ENCODE measurements at regions not wholly inside any gene's neighbourhood (a gene's known extent, or its start where the extent isn't known, plus 50 kb on each side); places are given as distances from the start of the nearest gene placed in this dataset.

GRCh38 chr7:50869108-50869725 lies 86.5 kb upstream of the GRB10 start:
- Mint-ChIP-seq H3K9me3 (ENCODE audit: low read depth, unreplicated experiment) (no peaks in the 10 kb centered on the region), H3K36me3 (ENCODE audit: insufficient read depth, unreplicated experiment) (peaks cover 12% of the 10 kb centered on the region), H3K27ac (ENCODE audit: unreplicated experiment) (peak overlapping the region; percentile 99), H3K4me1 (ENCODE audit: low read depth, unreplicated experiment) (peaks cover 58% of the 10 kb centered on the region), H3K27me3 (ENCODE audit: unreplicated experiment) (no peaks in the 10 kb centered on the region), H3K4me3 (ENCODE audit: low read depth, unreplicated experiment) (peak overlapping the region; percentile 51)
- no peak for TF ChIP-seq CTCF (IDR thresholded peaks at IDR 0.05; ENCODE audit: unreplicated experiment)
- CTCF ChIA-PET: interaction anchor here (0.6 to 1.5 kb wide), 2 partner anchors 30 to 36 kb away, joined by 3 read pairs; no protein-coding TSS in a partner anchor
- intact Hi-C loops (cut with micrococcal nuclease; ENCODE audit: unreplicated experiment): loop anchor here (2.0 to 5.0 kb wide), 3 partner anchors 36 to 178 kb away; no protein-coding TSS in a partner anchor
- TSS peak; percentile 94 for BruUV-seq (replicated peaks)
- DNase-seq: peak; percentile 72

GRCh38 chr7:50868426-50869100 lies 85.9 kb upstream of the GRB10 start:
- H3K9me3 Mint-ChIP-seq (ENCODE audit: low read depth, unreplicated experiment): no peaks in the 10 kb centered on the region
- intact Hi-C loops (cut with micrococcal nuclease; ENCODE audit: unreplicated experiment): loop anchor here (2.0 to 5.0 kb wide), 3 partner anchors 36 to 179 kb away; no protein-coding TSS in a partner anchor
- no TSS peak for BruUV-seq (replicated peaks)
- peaks cover 54% of the 10 kb centered on the region for H3K4me1 Mint-ChIP-seq (ENCODE audit: low read depth, unreplicated experiment)
- H3K27ac Mint-ChIP-seq (ENCODE audit: unreplicated experiment): peak overlapping the region; percentile 99
- peaks cover 12% of the 10 kb centered on the region for H3K36me3 Mint-ChIP-seq (ENCODE audit: insufficient read depth, unreplicated experiment)
- CTCF ChIA-PET: interaction anchor here (1.5 kb wide), 1 partner anchor 30 kb away, joined by 3 read pairs; no protein-coding TSS in a partner anchor
- peak overlapping the region; percentile 51 for H3K4me3 Mint-ChIP-seq (ENCODE audit: low read depth, unreplicated experiment)
- TF ChIP-seq CTCF (IDR thresholded peaks at IDR 0.05; ENCODE audit: unreplicated experiment): no peak
- peak; percentile 42 for DNase-seq
- H3K27me3 Mint-ChIP-seq (ENCODE audit: unreplicated experiment): no peaks in the 10 kb centered on the region

- BruUV-seq (replicated peaks): no TSS peak
- Mint-ChIP-seq H3K27ac (ENCODE audit: unreplicated experiment) (peak overlapping the region; percentile 99), H3K27me3 (ENCODE audit: unreplicated experiment) (no peaks in the 10 kb centered on the region), H3K4me3 (ENCODE audit: low read depth, unreplicated experiment) (no peak overlapping the region), H3K4me1 (ENCODE audit: low read depth, unreplicated experiment) (peaks cover 49% of the 10 kb centered on the region), H3K36me3 (ENCODE audit: insufficient read depth, unreplicated experiment) (peaks cover 12% of the 10 kb centered on the region), H3K9me3 (ENCODE audit: low read depth, unreplicated experiment) (no peaks in the 10 kb centered on the region)
- DNase-seq: no peak
- CTCF ChIA-PET: no interaction called here
- intact Hi-C loops (cut with micrococcal nuclease; ENCODE audit: unreplicated experiment): loop anchor here (5.0 kb wide), 1 partner anchor 180 kb away; no protein-coding TSS in a partner anchor
- no peak for TF ChIP-seq CTCF (IDR thresholded peaks at IDR 0.05; ENCODE audit: unreplicated experiment)
These were observed 84.3 kb upstream of the GRB10 start for GRCh38 chr7:50867034-50867356.

- CTCF ChIA-PET: no interaction called here
These were observed 83.8 kb upstream of the GRB10 start for GRCh38 chr7:50866343-50867033.

More at GRCh38 chr7:50866343-50867033, 83.8 kb upstream of the GRB10 start:
- intact Hi-C loops (cut with micrococcal nuclease; ENCODE audit: unreplicated experiment): loop anchor here (5.0 kb wide), 1 partner anchor 181 kb away; no protein-coding TSS in a partner anchor
- no peaks in the 10 kb centered on the region for H3K27me3 Mint-ChIP-seq (ENCODE audit: unreplicated experiment)
- no peaks in the 10 kb centered on the region for H3K9me3 Mint-ChIP-seq (ENCODE audit: low read depth, unreplicated experiment)
- peaks cover 44% of the 10 kb centered on the region for H3K4me1 Mint-ChIP-seq (ENCODE audit: low read depth, unreplicated experiment)
- no peak for TF ChIP-seq CTCF (IDR thresholded peaks at IDR 0.05; ENCODE audit: unreplicated experiment)
- BruUV-seq (replicated peaks): no TSS peak
- H3K4me3 Mint-ChIP-seq (ENCODE audit: low read depth, unreplicated experiment): no peak overlapping the region
- DNase-seq: no peak
- no peak overlapping the region for H3K27ac Mint-ChIP-seq (ENCODE audit: unreplicated experiment)
- peaks cover 12% of the 10 kb centered on the region for H3K36me3 Mint-ChIP-seq (ENCODE audit: insufficient read depth, unreplicated experiment)
